AG10803 (cell line): ENCODE measurements at regions not wholly inside any gene's neighbourhood (a gene's known extent, or its start where the extent isn't known, plus 50 kb on each side); places are given as distances from the start of the nearest gene placed in this dataset.
A peak's percentile ranks its signal among the peaks of the same experiment; 100 is the strongest.

ENCODE experiments used
- DNase-seq: peaks from one replicate; pipeline ENCODE4 v3.0.0; 2010; ENCODE audit warnings: low read depth
- H3K4me3 ChIP-seq: 2 replicates; pipeline ENCODE4 v1.5.1; 2011; ENCODE audit warnings: mild to moderate bottlenecking, low read length, control low read depth
- CTCF ChIP-seq: conservative IDR thresholded peaks from 2 replicates; pipeline ENCODE4 v1.5.1; 2011; ENCODE audit warnings: mild to moderate bottlenecking, low read length, control low read depth, inconsistent platforms

DNA sequence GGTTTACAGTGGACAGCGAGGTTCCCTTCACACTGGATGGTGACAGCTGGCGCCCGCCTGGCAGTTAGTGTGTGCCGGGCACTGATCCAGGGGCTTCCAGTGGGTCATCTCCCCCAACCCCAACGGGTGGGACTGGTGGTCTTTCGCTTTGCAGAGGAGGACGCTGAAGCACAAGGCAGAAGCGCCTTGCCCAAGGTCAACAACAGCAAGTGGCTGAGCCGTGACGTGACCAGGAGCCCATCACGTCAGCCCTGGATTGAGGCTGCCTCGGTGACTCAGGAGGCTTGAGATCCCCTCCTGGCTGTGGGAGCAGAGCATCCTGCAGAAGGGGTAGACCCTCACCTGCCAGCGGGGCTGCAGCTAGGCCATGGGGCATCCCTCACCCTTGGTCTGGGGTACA, 215.3 kb downstream of the RBFOX3 start:
- no peak for DNase-seq
- no peak for TF ChIP-seq CTCF
- H3K4me3 ChIP-seq: no peak overlapping the region

- TF ChIP-seq CTCF: no peak
- no peak overlapping the region for H3K4me3 ChIP-seq
- DNase-seq: no peak
Observed at GRCh38 chr17:79395066-79395465, 215.8 kb downstream of the RBFOX3 start.

GRCh38 chr17:79393358-79394052, 217.3 kb downstream of the RBFOX3 start:
- no peak overlapping the region for H3K4me3 ChIP-seq
- peak; percentile 89 for TF ChIP-seq CTCF
- peak; percentile 45 for DNase-seq

DNA sequence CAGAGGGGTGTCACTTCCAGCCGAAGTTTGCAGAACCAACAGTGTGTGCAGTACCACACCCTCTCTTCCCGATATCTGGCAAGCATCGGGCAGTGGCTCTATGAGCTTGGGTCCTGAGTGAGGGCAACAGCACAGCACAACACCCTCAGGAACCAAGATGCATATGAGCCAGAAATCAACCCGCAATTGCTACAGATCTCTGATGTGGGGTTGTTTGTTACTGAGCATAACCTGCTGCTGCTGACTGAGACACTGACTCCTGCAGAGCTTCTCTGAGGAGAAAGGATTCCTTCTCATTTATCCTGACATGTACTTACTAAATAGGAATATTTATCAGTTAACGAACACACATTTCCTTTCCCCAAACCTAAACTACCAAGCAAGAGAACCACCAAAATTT, 218.3 kb downstream of the RBFOX3 start:
- DNase-seq: no peak
- no peak for TF ChIP-seq CTCF
- no peak overlapping the region for H3K4me3 ChIP-seq

GRCh38 chr17:79391376-79392233, 219.2 kb downstream of the RBFOX3 start:
- peak; percentile 80 for TF ChIP-seq CTCF
- H3K4me3 ChIP-seq: no peak overlapping the region
- DNase-seq: peak; percentile 55

- no peak for DNase-seq
- no peak overlapping the region for H3K4me3 ChIP-seq
- TF ChIP-seq CTCF: no peak
Observed at GRCh38 chr17:79389896-79390295, 221.0 kb downstream of the RBFOX3 start.
